WTC11 (cell line): ENCODE measurements at regions not wholly inside any gene's neighbourhood (a gene's known extent, or its start where the extent isn't known, plus 50 kb on each side); places are given as distances from the start of the nearest gene placed in this dataset.

Experiments
- ATAC-seq: fragments of 200-7000 bp; cut with Tn5 transposase; 2 replicates; pipeline ENCODE4 v1.10.0; 2021; ENCODE audit warnings: mild to moderate bottlenecking, moderate library complexity
- CTCF ChIA-PET: fragments of 300-600 bp; sonication (Branson Sonifier 250); formaldehyde crosslinking; loops from one replicate; lab custom pipeline; 2021; ENCODE audit warnings: antibody characterized with exemption; lab: Charles Lee
- POLR2A ChIA-PET: fragments of 350-600 bp; sonication (Branson Sonifier 250); formaldehyde crosslinking; loops from one replicate; lab custom pipeline; 2021; ENCODE audit warnings: antibody characterized with exemption; lab: Charles Lee
- DNase-seq: peaks from one replicate; pipeline ENCODE4 v3.0.0; 2021; ENCODE audit warnings: low spot score
- H3K27ac Mint-ChIP-seq: 2 replicates; pipeline ENCODE4 v1.8.0; 2021; ENCODE audit warnings: mixed read lengths
- H3K27me3 Mint-ChIP-seq: 2 replicates; pipeline ENCODE4 v1.8.0; 2021; ENCODE audit warnings: low read depth, mild to moderate bottlenecking, moderate library complexity, mixed read lengths
- H3K36me3 Mint-ChIP-seq: 2 replicates; pipeline ENCODE4 v1.8.0; 2021; ENCODE audit warnings: mixed read lengths
- H3K4me1 Mint-ChIP-seq: 2 replicates; pipeline ENCODE4 v1.8.0; 2022; ENCODE audit warnings: mixed read lengths
- H3K4me3 Mint-ChIP-seq: 2 replicates; pipeline ENCODE4 v1.8.0; 2021; ENCODE audit warnings: mild to moderate bottlenecking, moderate library complexity, mixed read lengths
- H3K9me3 Mint-ChIP-seq: 2 replicates; pipeline ENCODE4 v1.8.0; 2021; ENCODE audit warnings: mixed read lengths
- ATF1 ChIP-seq: sonication (generic); formaldehyde crosslinking; IDR thresholded peaks from 2 replicates; pipeline ENCODE4 v1.8.1; 2023; ENCODE audit warnings: mild to moderate bottlenecking, moderate library complexity, missing genetic modification reagents
- ELF4 ChIP-seq: sonication (generic); formaldehyde crosslinking; IDR thresholded peaks from 2 replicates; pipeline ENCODE4 v1.8.1; 2022; ENCODE audit warnings: low read depth, mild to moderate bottlenecking, moderate library complexity, missing genetic modification reagents
- GRHL2 ChIP-seq: fragments of 250-450 bp; sonication (Bioruptor Pico); IDR thresholded peaks from 2 replicates; pipeline ENCODE4 v1.8.0; 2022; ENCODE audit warnings: mild to moderate bottlenecking, moderate library complexity; ENCODE audit not compliant: insufficient replicate concordance, severe bottlenecking
- GTF2I ChIP-seq: fragments of 250-450 bp; sonication (Bioruptor Pico); conservative IDR thresholded peaks from 2 replicates; pipeline ENCODE4 v1.4.0; 2021; ENCODE audit warnings: mild to moderate bottlenecking
- MXD4 ChIP-seq: fragments of 250-450 bp; sonication (Bioruptor Pico); IDR thresholded peaks from 2 replicates; pipeline ENCODE4 v1.8.0; 2021; ENCODE audit warnings: mild to moderate bottlenecking, moderate library complexity, borderline replicate concordance
- NFYB ChIP-seq: sonication (generic); formaldehyde crosslinking; conservative IDR thresholded peaks from 2 replicates; pipeline ENCODE4 v1.8.0; 2022; ENCODE audit warnings: low read depth, missing genetic modification reagents
- NR2C2 ChIP-seq: sonication (generic); formaldehyde crosslinking; IDR thresholded peaks from 2 replicates; pipeline ENCODE4 v1.8.0; 2022; ENCODE audit warnings: mild to moderate bottlenecking, missing genetic modification reagents
- NR3C1 ChIP-seq: sonication (generic); formaldehyde crosslinking; conservative IDR thresholded peaks from 2 replicates; pipeline ENCODE4 v1.8.1; 2023; ENCODE audit warnings: low read depth, mild to moderate bottlenecking, missing genetic modification reagents
- RELA ChIP-seq: sonication (generic); formaldehyde crosslinking; IDR thresholded peaks from 2 replicates; pipeline ENCODE4 v1.8.1; 2022; ENCODE audit warnings: missing genetic modification reagents, mild to moderate bottlenecking, borderline replicate concordance
- SMAD3 ChIP-seq: sonication (generic); formaldehyde crosslinking; IDR thresholded peaks from 2 replicates; pipeline ENCODE4 v1.8.0; 2022; ENCODE audit warnings: missing genetic modification reagents, mild to moderate bottlenecking, borderline replicate concordance
- STAT6 ChIP-seq: sonication (generic); formaldehyde crosslinking; conservative IDR thresholded peaks from 2 replicates; pipeline ENCODE4 v1.8.1; 2023; ENCODE audit warnings: mild to moderate bottlenecking, low read depth, missing genetic modification reagents, moderate library complexity
- TEAD4 ChIP-seq: sonication (generic); formaldehyde crosslinking; IDR thresholded peaks from 2 replicates; pipeline ENCODE4 v1.8.0; 2022; ENCODE audit warnings: mild to moderate bottlenecking, missing genetic modification reagents
- ZBTB43 ChIP-seq: sonication (generic); formaldehyde crosslinking; IDR thresholded peaks from 2 replicates; pipeline ENCODE4 v1.8.1; 2023; ENCODE audit warnings: mild to moderate bottlenecking, missing genetic modification reagents
- ZNF219 ChIP-seq: sonication (generic); formaldehyde crosslinking; IDR thresholded peaks from 2 replicates; pipeline ENCODE4 v1.8.0; 2023; ENCODE audit warnings: missing genetic modification reagents, mild to moderate bottlenecking, borderline replicate concordance
- ZNF416 ChIP-seq: fragments of 250-450 bp; sonication (Bioruptor Pico); IDR thresholded peaks from 2 replicates; pipeline ENCODE4 v1.9.0; 2021; ENCODE audit warnings: mild to moderate bottlenecking, inconsistent platforms
- ZNF671 ChIP-seq: fragments of 250-450 bp; sonication (Bioruptor Pico); IDR thresholded peaks from 2 replicates; pipeline ENCODE4 v1.8.0; 2021; ENCODE audit warnings: mild to moderate bottlenecking
- TF ChIP-seq, protein P1 (sequence below): sonication (generic); formaldehyde crosslinking; IDR thresholded peaks from 2 replicates; pipeline ENCODE4 v1.8.1; 2022; ENCODE audit warnings: mild to moderate bottlenecking, missing genetic modification reagents, moderate library complexity, borderline replicate concordance
- TF ChIP-seq, protein P2 (sequence below): fragments of 250-450 bp; sonication (Bioruptor Pico); IDR thresholded peaks from 2 replicates; pipeline ENCODE4 v1.8.0; 2021; ENCODE audit warnings: mild to moderate bottlenecking
- TF ChIP-seq, protein P3 (sequence below): sonication (generic); formaldehyde crosslinking; IDR thresholded peaks from 2 replicates; pipeline ENCODE4 v1.8.0; 2022; ENCODE audit warnings: mild to moderate bottlenecking, missing genetic modification reagents

DNA sequence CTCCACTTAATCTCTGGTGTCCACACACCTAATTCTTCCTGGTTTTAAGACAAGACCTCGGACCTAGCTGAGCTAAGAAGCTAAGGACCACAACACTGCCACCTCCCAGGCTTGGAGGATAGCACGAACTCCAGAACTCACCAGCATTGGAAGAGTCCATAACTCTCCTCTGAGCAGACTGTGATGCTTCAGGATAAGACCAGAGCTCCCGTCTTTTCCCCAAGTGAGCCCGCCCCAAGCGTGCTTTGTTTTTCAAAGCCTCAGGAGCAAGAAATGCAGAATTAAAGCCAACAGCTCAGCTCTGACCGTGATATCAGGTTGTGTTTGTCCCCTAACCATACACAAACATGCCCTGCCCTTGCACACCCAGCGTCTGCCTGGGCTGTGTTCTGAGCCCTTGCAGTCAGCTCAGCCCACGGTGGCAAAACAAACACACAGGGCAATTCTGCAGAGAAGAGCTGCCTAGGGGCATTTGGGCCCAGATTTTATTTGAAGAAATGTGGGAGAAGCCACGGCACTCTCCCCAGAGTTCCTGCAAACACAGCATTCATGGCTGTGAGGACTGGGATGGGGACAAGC lies 145.4 kb downstream of the WDR11 start (continued):
- TF ChIP-seq, protein P1, sequence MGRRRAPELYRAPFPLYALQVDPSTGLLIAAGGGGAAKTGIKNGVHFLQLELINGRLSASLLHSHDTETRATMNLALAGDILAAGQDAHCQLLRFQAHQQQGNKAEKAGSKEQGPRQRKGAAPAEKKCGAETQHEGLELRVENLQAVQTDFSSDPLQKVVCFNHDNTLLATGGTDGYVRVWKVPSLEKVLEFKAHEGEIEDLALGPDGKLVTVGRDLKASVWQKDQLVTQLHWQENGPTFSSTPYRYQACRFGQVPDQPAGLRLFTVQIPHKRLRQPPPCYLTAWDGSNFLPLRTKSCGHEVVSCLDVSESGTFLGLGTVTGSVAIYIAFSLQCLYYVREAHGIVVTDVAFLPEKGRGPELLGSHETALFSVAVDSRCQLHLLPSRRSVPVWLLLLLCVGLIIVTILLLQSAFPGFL: no peak

DNA sequence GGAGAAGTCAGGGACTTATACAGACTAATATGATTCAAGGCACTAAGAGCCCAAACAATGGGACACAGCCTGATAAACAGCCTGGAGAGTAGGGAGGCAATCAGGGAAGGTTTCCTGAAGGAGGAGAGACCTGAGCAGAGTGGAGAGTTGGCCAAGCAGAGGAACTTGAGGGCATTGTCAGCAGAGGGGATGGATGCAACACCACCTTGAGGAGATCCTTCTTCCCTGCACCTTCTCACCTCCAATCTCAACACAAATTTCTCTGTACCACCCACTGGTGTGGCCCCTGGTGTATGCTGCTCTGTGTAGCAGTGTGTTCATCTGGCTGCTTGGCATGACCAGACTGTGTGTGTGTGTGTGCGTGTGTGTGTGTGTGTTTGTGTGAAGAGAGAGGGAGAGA lies 146.2 kb downstream of the WDR11 start:
- peaks cover 7% of the 10 kb centered on the region for H3K4me1 Mint-ChIP-seq
- H3K27ac Mint-ChIP-seq: no peak overlapping the region
- no peak for DNase-seq
- H3K9me3 Mint-ChIP-seq: peaks cover 50% of the 10 kb centered on the region
- H3K27me3 Mint-ChIP-seq: peaks cover 9% of the 10 kb centered on the region
- no peak overlapping the region for H3K4me3 Mint-ChIP-seq
- CTCF ChIA-PET: interaction anchor here (0.7 to 3.0 kb wide), 2 partner anchors 48 to 54 kb away, joined by 3 to 13 read pairs; no protein-coding TSS in a partner anchor
- no peak for ATAC-seq
- POLR2A ChIA-PET: no interaction called here
- TF ChIP-seq NFYB (CRISPR knock-in tag) (no peak), ZNF219 (CRISPR knock-in tag) (no peak), TEAD4 (CRISPR knock-in tag) (no peak), ZNF671 (CRISPR knock-in tag) (no peak), RELA (CRISPR knock-in tag) (no peak), ELF4 (CRISPR knock-in tag) (no peak), NR3C1 (CRISPR knock-in tag) (no peak), ZNF416 (CRISPR knock-in tag) (no peak), GRHL2 (no peak), SMAD3 (CRISPR knock-in tag) (no peak)
- TF ChIP-seq, protein P2, sequence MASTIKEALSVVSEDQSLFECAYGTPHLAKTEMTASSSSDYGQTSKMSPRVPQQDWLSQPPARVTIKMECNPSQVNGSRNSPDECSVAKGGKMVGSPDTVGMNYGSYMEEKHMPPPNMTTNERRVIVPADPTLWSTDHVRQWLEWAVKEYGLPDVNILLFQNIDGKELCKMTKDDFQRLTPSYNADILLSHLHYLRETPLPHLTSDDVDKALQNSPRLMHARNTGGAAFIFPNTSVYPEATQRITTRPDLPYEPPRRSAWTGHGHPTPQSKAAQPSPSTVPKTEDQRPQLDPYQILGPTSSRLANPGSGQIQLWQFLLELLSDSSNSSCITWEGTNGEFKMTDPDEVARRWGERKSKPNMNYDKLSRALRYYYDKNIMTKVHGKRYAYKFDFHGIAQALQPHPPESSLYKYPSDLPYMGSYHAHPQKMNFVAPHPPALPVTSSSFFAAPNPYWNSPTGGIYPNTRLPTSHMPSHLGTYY (CRISPR knock-in tag): no peak
- TF ChIP-seq, protein P3, sequence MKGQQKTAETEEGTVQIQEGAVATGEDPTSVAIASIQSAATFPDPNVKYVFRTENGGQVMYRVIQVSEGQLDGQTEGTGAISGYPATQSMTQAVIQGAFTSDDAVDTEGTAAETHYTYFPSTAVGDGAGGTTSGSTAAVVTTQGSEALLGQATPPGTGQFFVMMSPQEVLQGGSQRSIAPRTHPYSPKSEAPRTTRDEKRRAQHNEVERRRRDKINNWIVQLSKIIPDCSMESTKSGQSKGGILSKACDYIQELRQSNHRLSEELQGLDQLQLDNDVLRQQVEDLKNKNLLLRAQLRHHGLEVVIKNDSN (CRISPR knock-in tag): no peak
- peaks cover 24% of the 10 kb centered on the region for H3K36me3 Mint-ChIP-seq

GRCh38 chr10:120997756-120998155 lies 146.6 kb downstream of the WDR11 start:
- peaks cover 20% of the 10 kb centered on the region for H3K36me3 Mint-ChIP-seq
- CTCF ChIA-PET: interaction anchor here (3.0 kb wide), 1 partner anchor 48 kb away, joined by 13 read pairs; no protein-coding TSS in a partner anchor
- TF ChIP-seq MXD4 (CRISPR knock-in tag): no peak
- no peak for TF ChIP-seq NR2C2 (CRISPR knock-in tag)
- no peak for TF ChIP-seq ATF1
- TF ChIP-seq GTF2I (CRISPR knock-in tag): no peak
- no peak for TF ChIP-seq STAT6 (CRISPR knock-in tag)
- TF ChIP-seq ZNF219 (CRISPR knock-in tag): no peak
- TF ChIP-seq ZBTB43: no peak
- POLR2A ChIA-PET: no interaction called here
- H3K27ac Mint-ChIP-seq: no peak overlapping the region
- no peak overlapping the region for H3K4me3 Mint-ChIP-seq
- H3K9me3 Mint-ChIP-seq: peaks cover 46% of the 10 kb centered on the region
- H3K27me3 Mint-ChIP-seq: peaks cover 9% of the 10 kb centered on the region
- H3K4me1 Mint-ChIP-seq: peaks cover 7% of the 10 kb centered on the region
- ATAC-seq (no peak), DNase-seq (no peak)
